Transverse colon (tissue), 3 donors: ENCODE measurements at regions not wholly inside any gene's neighbourhood (a gene's known extent, or its start where the extent isn't known, plus 50 kb on each side); places are given as distances from the start of the nearest gene placed in this dataset.

Experiments used
- EP300 ChIP-seq: sonication (generic); formaldehyde crosslinking; IDR thresholded peaks from one replicate; pipeline ENCODE4 v1.6.1; 2017; ENCODE audit warnings: antibody characterized with exemption, low read depth
- TF ChIP-seq, protein P1 (sequence below), 5 experiments: fragments of 200-600 bp in 3 of 5; fragments of 450-650 bp in 2 of 5; sonication (generic) in 3 of 5; IDR thresholded peaks; 1 replicate in 2 of 5; 2 replicates in 3 of 5; pipeline ENCODE4 v1.5.1; 2016 to 2017; ENCODE audit warnings: antibody characterized with exemption in 5 of 5, inconsistent platforms in 3 of 5, mild to moderate bottlenecking in 2 of 5, moderate library complexity in 1 of 5

DNA sequence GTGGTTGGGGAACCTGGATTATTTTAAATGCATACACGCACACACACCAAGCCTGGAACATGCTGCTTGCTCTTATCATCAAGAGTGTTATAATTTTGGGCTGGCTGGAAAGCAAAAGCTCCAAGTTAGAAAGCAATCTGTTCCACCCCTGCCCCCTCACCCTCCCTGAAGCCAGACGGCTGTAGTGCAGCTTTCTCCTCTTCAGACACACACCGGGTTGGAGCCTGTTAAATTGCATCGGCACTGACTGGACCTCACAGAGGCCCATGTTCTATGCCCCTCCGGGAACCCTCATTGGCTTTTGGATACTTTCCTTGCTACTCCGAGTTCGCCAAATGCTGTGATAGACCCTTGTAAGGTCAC lies 90.6 kb upstream of the KCNJ15 start:
- TF ChIP-seq, protein P1, sequence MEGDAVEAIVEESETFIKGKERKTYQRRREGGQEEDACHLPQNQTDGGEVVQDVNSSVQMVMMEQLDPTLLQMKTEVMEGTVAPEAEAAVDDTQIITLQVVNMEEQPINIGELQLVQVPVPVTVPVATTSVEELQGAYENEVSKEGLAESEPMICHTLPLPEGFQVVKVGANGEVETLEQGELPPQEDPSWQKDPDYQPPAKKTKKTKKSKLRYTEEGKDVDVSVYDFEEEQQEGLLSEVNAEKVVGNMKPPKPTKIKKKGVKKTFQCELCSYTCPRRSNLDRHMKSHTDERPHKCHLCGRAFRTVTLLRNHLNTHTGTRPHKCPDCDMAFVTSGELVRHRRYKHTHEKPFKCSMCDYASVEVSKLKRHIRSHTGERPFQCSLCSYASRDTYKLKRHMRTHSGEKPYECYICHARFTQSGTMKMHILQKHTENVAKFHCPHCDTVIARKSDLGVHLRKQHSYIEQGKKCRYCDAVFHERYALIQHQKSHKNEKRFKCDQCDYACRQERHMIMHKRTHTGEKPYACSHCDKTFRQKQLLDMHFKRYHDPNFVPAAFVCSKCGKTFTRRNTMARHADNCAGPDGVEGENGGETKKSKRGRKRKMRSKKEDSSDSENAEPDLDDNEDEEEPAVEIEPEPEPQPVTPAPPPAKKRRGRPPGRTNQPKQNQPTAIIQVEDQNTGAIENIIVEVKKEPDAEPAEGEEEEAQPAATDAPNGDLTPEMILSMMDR (IDR thresholded peaks at IDR 0.05): no peak
- no peak for TF ChIP-seq EP300
